Medulla oblongata (tissue), 1 donor: ENCODE measurements at regions not wholly inside any gene's neighbourhood (a gene's known extent, or its start where the extent isn't known, plus 50 kb on each side); places are given as distances from the start of the nearest gene placed in this dataset.

Experiments
- DNase-seq: peaks from one replicate; pipeline ENCODE4 v3.0.0-alpha.2; 2015; ENCODE audit errors: extremely low spot score

DNA sequence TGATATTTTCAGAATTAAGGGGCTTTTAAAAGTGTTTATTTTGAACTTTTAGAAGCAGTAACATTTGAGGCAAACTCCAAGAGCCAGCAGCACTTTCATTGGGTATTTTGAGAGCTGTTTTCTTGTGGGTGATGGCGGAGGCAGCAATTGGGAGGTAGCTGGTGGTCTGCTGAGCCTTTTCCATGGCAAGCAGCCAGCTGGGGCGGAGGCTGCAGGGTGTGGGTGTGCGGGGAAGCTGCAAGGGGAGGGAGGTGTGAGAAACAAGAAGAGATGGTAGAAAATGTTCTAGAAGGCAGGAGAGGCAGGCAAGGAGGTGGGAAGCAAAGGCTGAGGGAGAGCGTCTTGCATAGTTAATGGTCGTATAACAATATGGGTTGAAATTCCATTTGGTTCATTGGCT, 223.4 kb upstream of the HTR2A start:
- no peak for DNase-seq

DNA sequence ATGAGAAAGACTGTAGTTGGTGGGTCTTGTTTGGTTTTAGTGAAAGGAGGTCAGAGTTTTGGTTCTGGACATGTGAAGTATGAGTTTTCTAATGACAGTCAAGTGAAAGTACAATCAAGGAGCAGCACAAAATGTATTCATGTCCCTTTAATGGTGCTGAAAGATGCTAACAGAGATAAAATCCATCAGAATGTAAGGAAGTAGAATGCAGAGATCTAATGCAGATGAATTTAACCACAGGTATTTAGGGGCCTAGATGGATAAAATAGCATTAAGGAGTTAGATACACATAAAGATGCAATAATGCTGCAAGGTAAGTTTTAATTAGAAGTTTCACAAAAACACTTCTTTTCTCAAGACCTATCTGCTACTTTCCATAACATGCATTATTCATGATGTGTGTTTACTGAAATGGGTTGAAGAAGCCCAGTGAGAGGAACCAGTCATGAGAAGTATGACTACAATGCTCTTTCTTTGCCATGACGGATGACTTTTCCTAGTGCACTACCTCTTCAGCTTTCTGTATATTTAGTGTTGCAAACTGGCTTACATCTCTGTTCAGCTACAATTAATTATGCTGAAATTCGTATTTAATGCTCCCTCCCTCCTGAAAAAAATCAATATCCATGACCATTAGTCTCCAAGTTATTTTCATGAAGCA, 222.9 kb upstream of the HTR2A start:
- DNase-seq, result no peak

DNA sequence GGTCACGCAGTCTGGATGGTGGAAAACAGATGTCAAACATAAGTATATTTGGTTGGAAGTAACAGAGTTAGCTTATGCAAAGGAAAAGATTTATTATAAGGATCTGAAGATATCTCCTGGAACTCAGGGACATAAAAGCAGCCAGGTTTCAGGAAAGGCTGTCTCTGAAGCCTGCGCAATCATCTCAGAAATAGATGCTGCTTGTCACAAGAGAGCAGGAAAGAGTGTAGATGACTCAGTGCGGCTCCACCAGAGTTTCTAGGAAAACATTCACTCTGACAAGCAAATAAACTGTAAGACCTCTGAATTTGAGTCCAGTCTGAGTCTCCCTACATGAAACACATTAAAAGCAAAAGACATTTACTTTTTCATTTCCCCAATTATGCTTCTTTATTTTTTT, 220.4 kb upstream of the HTR2A start:
- DNase-seq, result no peak

DNA sequence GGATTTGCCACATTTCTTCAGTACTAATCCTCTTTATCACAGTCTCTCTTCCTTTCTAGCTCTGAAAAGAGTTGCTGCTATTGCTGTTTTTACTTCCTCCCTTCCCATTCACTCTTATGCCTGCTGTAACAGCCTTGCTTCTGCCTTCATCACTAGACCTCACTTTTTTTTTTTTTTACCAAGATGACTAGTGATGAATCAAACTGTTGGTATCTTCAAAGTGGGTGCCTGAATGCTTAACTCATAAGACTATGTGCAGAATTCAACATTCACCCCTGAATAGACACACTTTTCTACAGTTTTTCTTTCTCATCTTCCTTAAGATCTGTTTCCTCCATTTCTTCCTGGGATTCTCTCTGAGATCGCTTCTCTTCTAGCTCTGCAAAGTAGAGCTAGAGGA, 217.2 kb upstream of the HTR2A start:
- DNase-seq, result no peak

DNA sequence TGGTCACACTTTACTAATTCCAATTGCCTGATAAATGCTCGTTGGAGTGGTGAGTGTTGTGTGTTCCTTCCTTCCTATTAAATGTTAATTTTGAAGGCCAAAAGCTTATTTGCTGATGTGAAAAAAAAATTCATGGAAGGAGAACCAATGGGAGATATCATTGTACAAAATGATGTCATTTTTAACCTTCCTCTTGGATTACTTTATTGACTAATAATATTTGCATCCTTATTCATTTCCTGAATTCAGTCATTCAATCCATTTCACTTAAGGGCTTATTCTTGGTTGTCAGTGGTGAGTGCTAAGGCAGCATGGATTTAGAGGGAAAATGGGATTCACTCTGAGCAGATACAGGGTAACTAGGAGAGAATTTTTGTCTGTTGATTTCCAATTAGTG, 216.0 kb upstream of the HTR2A start:
- DNase-seq, result no peak

DNA sequence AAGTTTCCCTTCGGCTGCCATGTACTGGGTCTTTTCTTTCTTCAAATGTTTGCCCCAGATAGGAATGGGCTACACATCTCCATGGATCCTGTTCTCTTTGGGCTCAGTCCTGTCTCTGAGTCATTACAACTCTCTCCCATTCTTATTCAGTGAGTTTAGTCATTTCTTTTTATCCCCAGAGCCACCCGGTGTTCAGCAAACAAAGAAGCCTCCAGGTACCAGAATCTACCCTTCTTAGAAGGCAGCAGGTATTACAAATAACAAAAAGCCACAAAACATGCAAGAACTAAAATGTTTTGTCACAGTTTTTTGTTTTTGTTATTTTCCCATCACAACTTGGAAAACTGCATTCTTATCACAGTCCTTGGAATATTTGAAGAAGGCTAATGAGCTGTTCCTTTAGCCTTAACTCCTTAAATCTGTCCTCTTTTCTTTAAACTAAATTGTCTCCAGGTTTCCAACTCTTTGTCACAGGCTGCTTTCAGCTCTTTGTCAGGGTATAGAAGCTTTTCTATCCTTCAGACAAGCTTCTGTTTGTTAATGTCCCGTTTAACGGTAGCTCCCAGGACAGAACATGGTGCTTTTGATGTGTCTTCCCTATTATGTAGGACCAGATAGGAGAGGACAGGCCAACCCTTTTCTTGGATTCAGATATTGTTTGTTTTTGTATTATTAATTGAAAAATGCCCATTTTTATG, 215.5 kb upstream of the HTR2A start:
- DNase-seq, result no peak

DNA sequence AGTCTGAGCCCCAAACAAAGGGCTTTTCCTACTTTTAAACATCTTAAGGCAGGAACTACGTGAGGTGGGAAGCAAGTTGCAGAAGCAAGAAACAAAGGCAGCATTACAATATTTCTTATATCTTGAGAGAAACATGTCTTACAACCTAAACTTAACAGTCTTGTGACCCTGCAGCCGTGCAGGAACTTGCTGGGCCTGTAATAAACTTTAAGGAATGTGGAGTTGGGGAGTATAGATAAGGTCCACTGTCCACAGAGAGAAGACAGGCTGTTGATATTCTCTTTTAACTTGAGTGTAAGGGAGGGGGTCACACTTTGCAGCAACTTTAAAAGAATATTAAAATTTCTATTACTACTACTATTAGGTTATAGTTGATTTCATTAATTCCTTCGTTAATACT, 214.6 kb upstream of the HTR2A start:
- DNase-seq, result no peak

DNA sequence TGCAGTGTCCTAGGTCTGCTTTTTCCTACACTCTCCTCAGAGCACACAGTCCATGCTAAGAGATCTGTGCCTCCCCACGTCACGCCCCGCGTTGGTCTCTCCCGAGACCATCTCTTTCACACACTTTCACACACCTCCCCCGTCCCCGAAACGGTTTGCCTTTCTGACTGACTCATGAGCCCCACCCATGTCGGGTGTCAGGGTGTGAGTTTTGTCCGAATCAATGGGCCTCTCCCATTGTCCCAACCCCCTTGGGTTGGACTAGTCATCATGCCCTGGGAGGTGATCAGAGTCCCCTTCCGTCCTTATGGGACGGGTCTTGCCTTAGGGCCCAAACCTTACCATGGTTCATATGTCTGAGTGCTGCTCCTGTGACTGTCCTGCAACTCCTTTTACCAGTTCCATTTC, 214.0 kb upstream of the HTR2A start:
- DNase-seq, result no peak

DNA sequence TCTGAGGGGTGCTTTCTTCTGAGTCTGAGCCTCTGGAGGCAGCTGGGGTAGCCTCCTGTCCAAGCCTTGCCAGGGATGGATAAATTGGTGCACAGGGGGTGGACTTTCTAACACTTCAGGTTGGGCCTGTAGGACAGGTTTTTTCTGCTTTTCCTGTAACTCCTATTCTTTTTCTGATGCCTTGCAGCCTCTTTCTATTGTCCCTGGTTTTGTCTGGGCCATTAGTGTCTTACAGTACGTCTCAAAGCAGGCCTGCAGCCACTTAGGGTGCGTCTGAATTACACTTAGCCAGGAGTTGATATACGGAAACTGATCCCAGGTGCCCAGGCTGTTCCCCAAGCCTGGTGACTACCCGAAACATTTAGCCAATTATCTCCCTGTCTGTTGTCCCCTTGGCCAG, 213.3 kb upstream of the HTR2A start:
- no peak for DNase-seq

DNA sequence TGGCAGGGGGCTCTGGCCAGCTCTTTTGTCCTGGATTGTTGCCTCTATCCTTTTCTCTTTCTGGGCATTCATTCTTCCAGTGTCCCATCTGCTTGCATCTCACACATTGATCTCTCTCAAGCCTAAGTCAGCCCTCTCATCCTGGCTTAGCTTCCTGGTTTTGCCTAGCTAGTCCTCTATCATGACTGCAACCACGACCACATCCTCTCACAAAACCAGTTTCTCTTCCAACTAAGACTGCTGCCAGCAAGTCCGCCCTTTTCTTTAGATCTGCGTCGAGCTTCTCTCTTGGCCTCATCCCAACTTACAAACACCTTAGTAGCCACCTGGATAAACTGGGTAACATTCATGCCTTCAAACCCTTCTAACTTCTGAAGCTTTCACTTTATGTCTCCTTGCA, 212.2 kb upstream of the HTR2A start:
- no peak for DNase-seq

DNA sequence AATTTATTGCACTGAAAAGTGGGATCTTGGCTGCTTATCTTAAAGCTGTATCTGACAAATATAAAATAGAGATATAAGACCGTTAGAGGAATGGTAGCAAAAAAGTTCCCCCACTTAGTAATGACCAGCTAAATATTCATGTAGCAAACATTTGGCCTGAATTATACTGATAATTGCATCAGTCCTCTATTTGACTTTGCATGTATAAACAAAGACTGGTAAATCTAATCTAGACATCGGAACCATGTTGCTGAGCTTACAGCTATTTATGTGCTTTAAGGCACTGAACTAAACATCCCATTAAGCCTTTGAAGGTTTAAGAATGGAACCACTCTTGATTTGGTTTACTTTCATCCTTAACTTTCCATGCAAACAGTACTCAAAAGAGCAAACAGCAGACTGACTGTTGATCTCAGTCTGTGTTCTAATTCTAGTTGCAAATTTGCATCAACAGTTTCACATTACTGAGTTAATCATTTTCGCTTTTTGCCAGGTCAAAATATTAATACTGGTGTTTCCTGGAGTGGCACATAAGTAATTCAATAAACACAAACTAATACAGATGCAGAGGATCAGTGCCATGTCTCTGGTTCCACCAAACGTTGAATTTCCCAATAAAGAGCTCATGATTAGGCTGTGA, 203.5 kb upstream of the HTR2A start:
- no peak for DNase-seq

DNA sequence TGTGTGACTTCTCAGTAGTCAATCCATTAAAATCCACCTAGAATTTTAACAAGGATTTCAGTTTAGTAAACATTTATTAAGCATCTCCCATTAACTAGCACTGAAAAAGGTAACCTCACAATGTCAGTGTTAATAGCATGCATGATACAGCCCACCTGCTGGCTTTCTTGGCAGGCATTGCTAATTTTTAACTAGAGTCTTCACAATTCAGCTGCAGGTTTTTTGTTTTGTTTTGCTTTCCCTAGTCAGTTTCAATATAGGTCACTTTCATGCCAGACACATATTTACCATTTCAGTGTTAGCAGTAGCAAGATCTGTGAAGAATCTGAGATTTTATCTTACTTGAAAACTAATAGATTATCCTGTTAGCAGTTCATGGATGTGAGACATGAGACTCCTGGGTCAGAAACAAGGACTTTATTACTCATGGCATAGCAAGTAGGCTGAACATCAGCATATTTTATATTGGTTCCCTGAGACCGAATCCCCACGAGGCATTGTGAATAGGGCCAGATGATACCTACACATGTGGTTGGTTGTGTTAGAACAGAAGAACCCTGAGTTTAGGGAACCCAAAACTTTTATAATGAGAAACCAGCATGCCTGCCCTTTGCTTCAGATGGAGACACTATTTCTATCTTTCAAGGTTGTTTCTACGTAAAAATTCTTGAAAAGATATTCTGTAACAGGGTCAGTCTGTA, 198.0 kb upstream of the HTR2A start:
- DNase-seq, result no peak

DNA sequence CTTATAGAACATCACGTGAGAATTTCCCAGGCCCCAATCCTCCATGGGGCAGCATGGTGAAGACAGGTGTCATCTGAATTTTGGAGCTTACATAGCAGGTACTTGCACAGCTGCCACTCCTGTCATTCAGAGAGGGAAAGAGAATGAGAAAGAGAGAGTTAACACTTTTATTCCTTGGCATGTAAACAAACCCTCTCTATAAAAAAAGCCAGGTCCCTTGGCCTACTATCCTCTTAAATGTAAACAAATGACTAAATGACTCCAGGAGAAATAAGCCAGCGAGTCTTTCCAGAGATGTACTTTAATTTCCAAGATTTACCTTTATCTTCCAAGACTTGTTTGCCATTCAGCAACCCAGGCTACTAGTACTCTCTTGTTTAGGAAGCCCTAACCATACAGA, 195.3 kb upstream of the HTR2A start:
- DNase-seq, result no peak

DNA sequence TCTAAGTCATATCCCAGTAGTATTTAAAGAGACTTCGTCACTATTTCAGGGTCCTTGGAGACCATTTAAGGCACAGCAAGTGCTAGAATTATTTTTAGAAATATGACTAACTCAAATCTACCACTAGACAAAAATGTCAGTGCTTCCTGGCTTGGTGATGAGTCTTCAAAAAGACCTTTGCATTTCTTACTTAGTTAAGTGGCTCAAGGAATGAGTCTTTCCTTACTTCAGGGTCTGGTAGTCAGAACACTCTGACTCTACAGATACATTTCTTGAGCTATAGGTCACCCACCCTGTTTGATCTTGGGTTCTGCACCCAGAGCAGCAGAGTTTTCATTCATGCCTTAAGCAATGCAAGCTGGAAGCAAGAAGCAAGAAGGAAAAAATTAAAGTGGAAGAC, 191.0 kb upstream of the HTR2A start:
- no peak for DNase-seq

DNA sequence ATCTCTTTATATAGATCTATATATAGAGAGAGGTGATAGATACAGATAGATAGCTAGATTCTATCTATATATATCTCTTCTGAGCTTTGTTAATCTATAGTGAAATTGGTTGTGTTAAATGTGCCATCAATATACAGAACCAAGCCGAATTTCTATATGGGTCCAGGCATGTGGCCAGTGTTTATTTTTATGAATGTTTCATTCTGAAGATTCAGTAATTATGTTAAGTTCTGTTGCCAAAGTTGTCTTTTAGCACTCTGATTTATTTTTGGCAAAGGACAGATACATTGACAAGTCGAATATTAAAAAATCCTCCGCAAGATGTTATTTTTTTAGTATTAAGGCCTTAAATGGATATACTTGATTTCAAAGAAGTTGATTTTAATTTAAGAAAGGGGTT, 190.4 kb upstream of the HTR2A start:
- DNase-seq, result no peak

DNA sequence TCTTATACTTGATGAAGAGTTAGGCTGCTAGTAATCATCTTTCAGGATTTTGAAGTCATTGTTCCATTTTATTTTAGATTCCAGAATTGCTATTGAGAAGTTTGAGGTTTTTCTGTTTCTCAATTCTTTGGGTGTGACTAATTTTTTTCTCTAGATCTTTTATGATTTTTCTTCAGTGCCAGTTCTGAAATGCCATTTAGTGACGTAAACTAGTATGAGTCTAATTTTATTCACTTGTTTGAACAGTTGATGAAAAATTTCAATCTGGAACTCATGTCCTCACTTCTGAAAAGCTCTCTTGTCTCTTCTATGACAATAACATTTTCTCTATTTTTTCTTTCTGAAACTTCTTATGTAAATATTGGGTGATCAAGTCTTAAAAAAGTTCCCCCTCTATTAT, 188.5 kb upstream of the HTR2A start:
- no peak for DNase-seq

DNA sequence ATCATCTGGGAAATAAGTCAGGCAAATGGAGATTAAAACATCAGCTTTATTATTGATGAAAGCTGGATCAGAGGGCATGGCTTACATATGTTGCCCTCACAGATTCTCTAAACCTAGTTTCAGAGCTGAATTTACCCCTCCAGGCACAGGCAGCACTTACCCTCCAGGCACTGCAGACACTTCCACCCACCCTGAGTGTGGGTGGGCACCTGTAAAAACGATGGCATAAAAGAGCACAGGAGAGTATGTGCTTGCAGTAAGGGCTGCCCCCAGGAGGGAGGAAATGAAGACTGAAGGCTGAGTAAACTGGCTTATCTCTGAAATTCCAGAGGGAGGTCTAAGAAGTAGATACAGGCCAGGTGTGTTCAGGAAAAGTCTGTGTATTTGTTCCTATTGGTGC, 185.0 kb upstream of the HTR2A start:
- DNase-seq, result no peak

DNA sequence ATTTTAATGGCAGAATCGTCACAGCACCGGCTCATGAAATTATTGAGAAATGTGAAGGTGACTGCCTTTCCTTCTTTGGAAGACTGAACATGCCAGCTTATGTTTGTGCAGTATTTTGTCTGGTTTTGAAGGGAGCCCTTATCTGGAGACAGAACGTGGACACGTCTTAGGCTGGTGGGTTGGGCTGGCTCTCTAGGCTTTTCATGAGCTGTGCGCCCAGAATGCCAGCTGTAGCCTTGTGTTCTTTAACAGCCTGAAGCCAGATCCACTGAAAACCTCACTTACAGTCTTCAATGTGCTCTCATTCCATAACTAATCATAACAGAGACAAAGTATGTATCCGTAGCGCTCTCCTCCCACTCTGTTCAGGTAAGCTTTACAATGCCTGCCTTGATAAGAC, 184.4 kb upstream of the HTR2A start:
- DNase-seq, result no peak

DNA sequence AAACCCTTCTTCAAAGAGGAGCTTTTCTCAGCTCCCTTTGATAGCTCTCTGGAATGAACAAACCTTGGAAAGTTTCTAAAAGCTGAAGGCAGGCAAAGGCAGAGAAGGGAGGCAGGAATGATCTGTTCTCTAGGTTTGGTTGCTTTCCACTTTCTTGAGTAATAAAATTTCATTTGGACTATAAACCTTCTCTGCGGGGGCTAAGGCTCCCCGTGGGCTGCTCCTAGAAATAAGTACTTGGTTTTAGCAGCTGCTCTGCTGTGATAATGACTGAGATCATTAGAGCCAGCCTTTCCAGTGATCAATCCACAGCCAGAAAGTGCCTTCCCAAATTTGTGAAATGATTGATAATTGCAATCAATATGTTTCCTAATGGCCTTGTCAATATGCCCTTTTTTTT, 183.8 kb upstream of the HTR2A start:
- no peak for DNase-seq

DNA sequence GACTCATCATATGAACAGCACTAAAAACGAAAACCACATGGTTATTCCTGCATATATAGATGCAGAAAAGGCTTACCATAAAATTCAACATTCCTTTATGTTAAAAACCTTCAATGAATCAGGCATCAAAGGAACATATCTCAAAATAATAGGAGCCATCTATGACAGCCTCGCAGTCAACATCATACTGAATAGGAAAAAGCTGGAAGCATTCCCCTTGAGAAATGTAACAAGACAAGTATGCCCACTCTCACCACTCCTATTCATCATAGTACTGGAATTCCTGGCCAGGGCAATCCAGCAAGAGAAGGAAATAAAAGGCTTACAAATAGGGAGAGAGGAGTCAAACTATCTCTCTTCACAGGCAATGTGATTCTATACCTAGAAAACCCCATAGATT, 179.6 kb upstream of the HTR2A start:
- DNase-seq, result no peak

DNA sequence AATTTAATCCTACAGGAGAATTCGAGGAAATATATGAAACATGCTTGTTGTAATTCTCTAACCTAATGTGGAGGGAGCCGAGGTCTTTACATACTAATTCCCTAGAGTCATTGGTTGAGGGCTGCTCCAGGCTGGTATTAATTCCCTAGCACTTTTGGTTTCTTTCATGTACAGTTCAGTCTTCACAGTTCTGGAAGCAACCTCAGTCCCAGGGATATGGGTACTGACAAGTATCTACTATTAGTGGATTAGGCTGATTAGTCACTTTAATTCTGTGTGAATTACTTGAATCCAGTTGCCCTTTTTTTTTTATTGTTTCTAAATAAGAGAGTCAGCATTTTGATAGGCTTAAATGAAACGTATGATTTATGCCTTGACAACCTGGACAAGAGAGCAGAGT, 172.3 kb upstream of the HTR2A start:
- DNase-seq, result no peak

DNA sequence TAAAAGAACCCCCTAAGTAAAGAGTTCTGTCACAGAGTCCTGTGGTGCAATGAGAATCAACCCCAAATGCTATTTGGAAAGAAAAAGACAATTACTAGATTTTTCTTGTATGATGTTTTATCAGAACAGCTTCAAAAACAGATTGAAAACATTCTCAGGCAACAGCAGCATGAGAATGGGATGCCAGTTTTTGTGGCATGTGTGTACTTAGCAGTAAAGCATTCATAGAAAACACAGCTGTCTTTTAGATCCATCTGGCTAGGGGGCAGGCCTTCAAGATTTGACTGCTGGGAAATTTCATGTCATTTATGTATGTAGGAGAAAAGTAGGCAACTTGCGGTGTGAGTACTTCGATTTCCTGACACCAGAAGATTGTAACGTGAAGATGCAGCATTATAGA, 170.5 kb upstream of the HTR2A start:
- DNase-seq, result no peak

DNA sequence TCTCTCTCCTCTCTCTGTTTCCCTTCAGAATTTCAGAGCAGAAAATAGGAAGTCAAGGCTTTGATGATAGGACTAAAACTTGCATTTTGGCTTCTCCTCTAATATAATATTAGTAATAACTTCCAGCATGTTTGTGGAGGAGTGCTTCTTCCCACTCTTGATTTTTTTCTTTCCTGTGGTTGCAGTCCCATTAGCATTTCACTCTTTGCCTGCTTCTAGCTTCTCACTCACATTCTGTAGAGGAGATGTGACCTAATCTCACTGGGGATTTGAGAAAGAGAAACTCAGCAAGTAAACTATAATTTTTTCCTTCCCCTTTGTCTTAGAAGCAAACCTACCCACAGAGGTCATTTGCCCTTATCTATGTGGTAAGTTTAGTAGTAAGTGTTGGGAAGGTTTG, 169.4 kb upstream of the HTR2A start:
- no peak for DNase-seq
